ENCODE measurements at regions not wholly inside any gene's neighbourhood (a gene's known extent, or its start where the extent isn't known, plus 50 kb on each side); places are given as distances from the start of the nearest gene placed in this dataset.

GRCh38 chr5:92525131-92525530 is 1055.9 kb downstream of the NR2F1-AS1 start:
- TF ChIP-seq, protein P1, sequence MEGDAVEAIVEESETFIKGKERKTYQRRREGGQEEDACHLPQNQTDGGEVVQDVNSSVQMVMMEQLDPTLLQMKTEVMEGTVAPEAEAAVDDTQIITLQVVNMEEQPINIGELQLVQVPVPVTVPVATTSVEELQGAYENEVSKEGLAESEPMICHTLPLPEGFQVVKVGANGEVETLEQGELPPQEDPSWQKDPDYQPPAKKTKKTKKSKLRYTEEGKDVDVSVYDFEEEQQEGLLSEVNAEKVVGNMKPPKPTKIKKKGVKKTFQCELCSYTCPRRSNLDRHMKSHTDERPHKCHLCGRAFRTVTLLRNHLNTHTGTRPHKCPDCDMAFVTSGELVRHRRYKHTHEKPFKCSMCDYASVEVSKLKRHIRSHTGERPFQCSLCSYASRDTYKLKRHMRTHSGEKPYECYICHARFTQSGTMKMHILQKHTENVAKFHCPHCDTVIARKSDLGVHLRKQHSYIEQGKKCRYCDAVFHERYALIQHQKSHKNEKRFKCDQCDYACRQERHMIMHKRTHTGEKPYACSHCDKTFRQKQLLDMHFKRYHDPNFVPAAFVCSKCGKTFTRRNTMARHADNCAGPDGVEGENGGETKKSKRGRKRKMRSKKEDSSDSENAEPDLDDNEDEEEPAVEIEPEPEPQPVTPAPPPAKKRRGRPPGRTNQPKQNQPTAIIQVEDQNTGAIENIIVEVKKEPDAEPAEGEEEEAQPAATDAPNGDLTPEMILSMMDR (IDR thresholded peaks at IDR 0.05): no peak
- no peaks in the 10 kb centered on the region for H3K36me3 Mint-ChIP-seq (ENCODE audit: low read depth)
- H3K9me3 Mint-ChIP-seq (ENCODE audit: low read depth): no peaks in the 10 kb centered on the region

GRCh38 chr5:92519811-92520632 is 1061.0 kb downstream of the NR2F1-AS1 start:
- TF ChIP-seq, protein P1 (IDR thresholded peaks at IDR 0.05): peak; percentile 25
- Mint-ChIP-seq H3K36me3 (ENCODE audit: low read depth) (no peaks in the 10 kb centered on the region), H3K27me3 (ENCODE audit: low read depth) (no peaks in the 10 kb centered on the region), H3K4me3 (ENCODE audit: unreplicated experiment) (no peak overlapping the region), H3K27ac (ENCODE audit: unreplicated experiment) (no peak overlapping the region), H3K4me1 (ENCODE audit: low read depth) (peaks cover 24% of the 10 kb centered on the region), H3K9me3 (ENCODE audit: low read depth) (no peaks in the 10 kb centered on the region)
- DNase-seq (ENCODE audit: low spot score): no peak

More at GRCh38 chr5:92525131-92525530, 1055.9 kb downstream of the NR2F1-AS1 start:
- Mint-ChIP-seq H3K4me3 (ENCODE audit: unreplicated experiment) (no peak overlapping the region), H3K27ac (ENCODE audit: unreplicated experiment) (no peak overlapping the region), H3K27me3 (ENCODE audit: low read depth) (no peaks in the 10 kb centered on the region), H3K4me1 (ENCODE audit: low read depth) (peaks cover 11% of the 10 kb centered on the region)
- DNase-seq (ENCODE audit: low spot score): no peak

GRCh38 chr5:92518318-92518904 is 1062.6 kb downstream of the NR2F1-AS1 start:
- Mint-ChIP-seq H3K36me3 (ENCODE audit: low read depth) (no peaks in the 10 kb centered on the region), H3K9me3 (ENCODE audit: low read depth) (peaks cover 4% of the 10 kb centered on the region), H3K4me1 (ENCODE audit: low read depth) (peaks cover 26% of the 10 kb centered on the region), H3K4me3 (ENCODE audit: unreplicated experiment) (no peak overlapping the region), H3K27ac (ENCODE audit: unreplicated experiment) (no peak overlapping the region), H3K27me3 (ENCODE audit: low read depth) (no peaks in the 10 kb centered on the region)
- TF ChIP-seq, protein P1 (IDR thresholded peaks at IDR 0.05): peak; percentile 74
- DNase-seq (ENCODE audit: low spot score): no peak

- TF ChIP-seq, protein P1 (IDR thresholded peaks at IDR 0.05): no peak
- Mint-ChIP-seq H3K27ac (ENCODE audit: unreplicated experiment) (no peak overlapping the region), H3K4me1 (ENCODE audit: low read depth) (peaks cover 20% of the 10 kb centered on the region), H3K9me3 (ENCODE audit: low read depth) (peaks cover 27% of the 10 kb centered on the region), H3K27me3 (ENCODE audit: low read depth) (no peaks in the 10 kb centered on the region), H3K36me3 (ENCODE audit: low read depth) (peaks cover 7% of the 10 kb centered on the region), H3K4me3 (ENCODE audit: unreplicated experiment) (no peak overlapping the region)
- no peak for DNase-seq (ENCODE audit: low spot score)
Measured at GRCh38 chr5:92514896-92515295, 1066.1 kb downstream of the NR2F1-AS1 start.

GRCh38 chr5:92513067-92513466 is 1068.0 kb downstream of the NR2F1-AS1 start:
- Mint-ChIP-seq H3K9me3 (ENCODE audit: low read depth) (peaks cover 40% of the 10 kb centered on the region), H3K4me1 (ENCODE audit: low read depth) (peaks cover 4% of the 10 kb centered on the region), H3K27me3 (ENCODE audit: low read depth) (no peaks in the 10 kb centered on the region), H3K27ac (ENCODE audit: unreplicated experiment) (no peak overlapping the region), H3K36me3 (ENCODE audit: low read depth) (peaks cover 15% of the 10 kb centered on the region), H3K4me3 (ENCODE audit: unreplicated experiment) (no peak overlapping the region)
- TF ChIP-seq, protein P1 (IDR thresholded peaks at IDR 0.05): no peak
- DNase-seq (ENCODE audit: low spot score): no peak
